HCT116 (cell line): ENCODE measurements at regions not wholly inside any gene's neighbourhood (a gene's known extent, or its start where the extent isn't known, plus 50 kb on each side); places are given as distances from the start of the nearest gene placed in this dataset.
"Not testable (repeated sequence)": the region's sequence is repeated elsewhere in the genome, so short reads cannot be mapped to it uniquely, and the experiment has no call there.

Experiments
- ATAC-seq: fragments of 200-7000 bp; cut with Tn5 transposase; 2 replicates; pipeline ENCODE4 v1.9.1; 2020; ENCODE audit warnings: mild to moderate bottlenecking, moderate library complexity
- BruUV-seq: library from RNA; stranded (reverse); fragments of 400-500 nt; replicated peaks from 2 replicates; lab custom pipeline; 2021; lab: Mats Ljungman, UMichigan
- CTCF ChIA-PET: fragments of 300-600 bp; sonication (Branson Sonifier 250); formaldehyde crosslinking; loops from one replicate; lab custom pipeline; 2021; ENCODE audit warnings: antibody characterized with exemption; lab: Charles Lee
- POLR2A ChIA-PET: fragments of 300-600, 350-600 bp; sonication (Branson Sonifier 250); formaldehyde crosslinking; loops from one replicate; lab custom pipeline; 2021; ENCODE audit warnings: antibody characterized with exemption; lab: Charles Lee
- RAD21 ChIA-PET, 2 experiments: fragments of 300-600 bp; sonication (Branson Sonifier 250); formaldehyde crosslinking; loops; one replicate each; lab custom pipeline; 2023; ENCODE audit warnings: low total read pairs in 2 of 2; ENCODE audit not compliant: uncharacterized antibody in 2 of 2, unreplicated experiment in 2 of 2, low non-redundant PET in 1 of 2; lab: Charles Lee
- DNase-seq: peaks from one replicate; pipeline ENCODE4 v3.0.0-alpha.2; 2010; ENCODE audit warnings: low read depth, low spot score
- H2AFZ ChIP-seq: fragments of 200-600 bp; shearing (Covaris generic), sonication (generic); 2 replicates; pipeline ENCODE4 v1.6.1; 2017; ENCODE audit warnings: low read depth, mixed run types, mixed read lengths, antibody characterized with exemption, low read length; ENCODE audit not compliant: poor library complexity, severe bottlenecking
- H3K27ac ChIP-seq: 2 replicates; pipeline ENCODE4 v1.5.1; 2012; ENCODE audit warnings: low read depth, low read length
- H3K27me3 ChIP-seq: fragments of 200-600 bp; sonication (generic); 2 replicates; pipeline ENCODE4 v1.6.1; 2016; ENCODE audit warnings: mixed run types, low read length, mixed read lengths; ENCODE audit not compliant: insufficient read depth
- H3K36me3 ChIP-seq, 2 experiments: fragments of 200-500 bp in 1 of 2; fragments of 200-600 bp in 1 of 2; sonication (Bioruptor generic) in 1 of 2; sonication (generic) in 1 of 2; 2 replicates each; pipeline versions ENCODE4 v1.5.1 to v1.6.1; 2014 to 2016; ENCODE audit warnings: low read length in 2 of 2, inconsistent platforms in 1 of 2, mixed read lengths in 1 of 2, mixed run types in 1 of 2; ENCODE audit not compliant: insufficient read depth in 2 of 2, control insufficient read depth in 1 of 2
- H3K4me1 ChIP-seq, 2 experiments: fragments of 200-600 bp in 1 of 2; sonication (generic) in 1 of 2; 2 replicates each; pipeline versions ENCODE4 v1.5.1 to v1.6.1; 2012 to 2017; ENCODE audit warnings: low read length in 2 of 2, inconsistent platforms in 1 of 2, mild to moderate bottlenecking in 1 of 2, mixed read lengths in 1 of 2, mixed run types in 1 of 2, moderate library complexity in 1 of 2; ENCODE audit not compliant: insufficient read depth in 2 of 2, control insufficient read depth in 1 of 2
- H3K4me2 ChIP-seq: fragments of 200-600 bp; sonication (generic); 2 replicates; pipeline ENCODE4 v1.6.1; 2017; ENCODE audit warnings: mixed run types, low read length, mixed read lengths
- H3K4me3 ChIP-seq, 2 experiments: fragments of 200-600 bp in 1 of 2; sonication (generic) in 1 of 2; replicated peaks in 1 of 2; 2 replicates each; pipeline ENCODE4 v1.5.1; 2011 to 2016; ENCODE audit warnings: low read length in 2 of 2, control low read depth in 1 of 2, low read depth in 1 of 2, mild to moderate bottlenecking in 1 of 2, mixed read lengths in 1 of 2, mixed run types in 1 of 2
- H3K79me2 ChIP-seq: fragments of 200-600 bp; sonication (generic); 2 replicates; pipeline ENCODE4 v1.6.1; 2017; ENCODE audit warnings: mild to moderate bottlenecking, mixed run types, low read length, moderate library complexity, mixed read lengths; ENCODE audit not compliant: insufficient read depth
- H3K9ac ChIP-seq: fragments of 200-600 bp; sonication (generic); 2 replicates; pipeline ENCODE4 v1.6.1; 2016; ENCODE audit warnings: low read length, mixed read lengths
- H3K9me2 ChIP-seq: fragments of 200-600 bp; sonication (generic), shearing (Covaris generic); 2 replicates; pipeline ENCODE4 v1.6.1; 2017; ENCODE audit warnings: mixed run types, mild to moderate bottlenecking, moderate library complexity; ENCODE audit not compliant: insufficient read depth
- H3K9me3 ChIP-seq, 2 experiments: fragments of 200-500 bp in 1 of 2; fragments of 200-600 bp in 1 of 2; sonication (Bioruptor generic) in 1 of 2; sonication (generic) in 1 of 2; 2 replicates each; pipeline ENCODE4 v1.6.1; 2014 to 2017; ENCODE audit warnings: low read length in 2 of 2, mixed read lengths in 2 of 2, inconsistent platforms in 1 of 2, low read depth in 1 of 2, mild to moderate bottlenecking in 1 of 2, mixed run types in 1 of 2, moderate library complexity in 1 of 2; ENCODE audit not compliant: control insufficient read depth in 1 of 2, insufficient read depth in 1 of 2
- H4K20me1 ChIP-seq: fragments of 200-600 bp; sonication (generic), shearing (Covaris generic); 2 replicates; pipeline ENCODE4 v1.6.1; 2017; ENCODE audit warnings: mixed run types, mild to moderate bottlenecking, moderate library complexity; ENCODE audit not compliant: insufficient read depth
- EGR1 ChIP-seq: IDR thresholded peaks from 2 replicates; pipeline ENCODE4 v1.6.1; 2012; ENCODE audit warnings: low read depth
- ELF1 ChIP-seq: IDR thresholded peaks from 2 replicates; pipeline ENCODE4 v1.6.1; 2012; ENCODE audit warnings: low read depth, borderline replicate concordance
- EZH2phosphoT487 ChIP-seq: fragments of 200-600 bp; IDR thresholded peaks from 2 replicates; pipeline ENCODE4 v1.6.1; 2018; ENCODE audit warnings: antibody characterized with exemption, borderline replicate concordance
- POLR2A ChIP-seq: IDR thresholded peaks from 2 replicates; pipeline ENCODE4 v1.7.0; 2011; ENCODE audit warnings: borderline replicate concordance; ENCODE audit not compliant: insufficient read depth, insufficient read length; ENCODE audit errors: extremely low read depth
- RAD21 ChIP-seq: IDR thresholded peaks from 2 replicates; pipeline ENCODE4 v1.6.1; 2012; ENCODE audit warnings: low read depth, mild to moderate bottlenecking
- SRF ChIP-seq: IDR thresholded peaks from 2 replicates; pipeline ENCODE4 v1.6.1; 2012; ENCODE audit warnings: low read depth
- TCF7L2 ChIP-seq: IDR thresholded peaks from 2 replicates; pipeline ENCODE4 v1.7.0; 2011; ENCODE audit warnings: borderline replicate concordance, inconsistent platforms; ENCODE audit not compliant: insufficient read depth, insufficient read length; ENCODE audit errors: extremely low read depth
- ZFX ChIP-seq: fragments of 450-650 bp; IDR thresholded peaks from 2 replicates; pipeline ENCODE4 v1.6.1; 2017
- intact Hi-C: fragments of 100-400 bp; cut with micrococcal nuclease; formaldehyde crosslinking; loops from 2 replicates; pipeline ENCODE4 v1.10.0; 2022
- TF ChIP-seq, protein P1 (sequence below): IDR thresholded peaks from 2 replicates; pipeline ENCODE4 v1.6.1; 2012
- TF ChIP-seq, protein P2 (sequence below): IDR thresholded peaks from 2 replicates; pipeline ENCODE4 v1.6.1; 2011; ENCODE audit warnings: mild to moderate bottlenecking, low read length, moderate library complexity; ENCODE audit not compliant: insufficient replicate concordance; ENCODE audit errors: extremely low read depth
- TF ChIP-seq, protein P3 (sequence below), 3 experiments: fragments of 200-600 bp in 1 of 3; sonication (generic) in 1 of 3; IDR thresholded peaks in 2 of 3; conservative IDR thresholded peaks in 1 of 3; 2 replicates each; pipeline ENCODE4 v1.5.1; 2012 to 2017; ENCODE audit warnings: low read depth in 2 of 3, low read length in 2 of 3, antibody characterized with exemption in 1 of 3, borderline replicate concordance in 1 of 3, control low read depth in 1 of 3, mild to moderate bottlenecking in 1 of 3, mixed read lengths in 1 of 3, mixed run types in 1 of 3, moderate library complexity in 1 of 3; ENCODE audit not compliant: insufficient read depth in 1 of 3

GRCh38 chr11:91996526-91996925 is 228.1 kb upstream of the FAT3 start:
- H3K36me3 ChIP-seq = no peaks in the 10 kb centered on the region
- H2AFZ ChIP-seq = no peak overlapping the region
- TF ChIP-seq TCF7L2 (no peak), EGR1 (no peak), RAD21 (no peak), SRF (no peak), ZFX (no peak), ELF1 (no peak), POLR2A (no peak), EZH2phosphoT487 (no peak)
- TF ChIP-seq, protein P1, sequence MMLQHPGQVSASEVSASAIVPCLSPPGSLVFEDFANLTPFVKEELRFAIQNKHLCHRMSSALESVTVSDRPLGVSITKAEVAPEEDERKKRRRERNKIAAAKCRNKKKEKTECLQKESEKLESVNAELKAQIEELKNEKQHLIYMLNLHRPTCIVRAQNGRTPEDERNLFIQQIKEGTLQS = no peak
- TF ChIP-seq, protein P2, sequence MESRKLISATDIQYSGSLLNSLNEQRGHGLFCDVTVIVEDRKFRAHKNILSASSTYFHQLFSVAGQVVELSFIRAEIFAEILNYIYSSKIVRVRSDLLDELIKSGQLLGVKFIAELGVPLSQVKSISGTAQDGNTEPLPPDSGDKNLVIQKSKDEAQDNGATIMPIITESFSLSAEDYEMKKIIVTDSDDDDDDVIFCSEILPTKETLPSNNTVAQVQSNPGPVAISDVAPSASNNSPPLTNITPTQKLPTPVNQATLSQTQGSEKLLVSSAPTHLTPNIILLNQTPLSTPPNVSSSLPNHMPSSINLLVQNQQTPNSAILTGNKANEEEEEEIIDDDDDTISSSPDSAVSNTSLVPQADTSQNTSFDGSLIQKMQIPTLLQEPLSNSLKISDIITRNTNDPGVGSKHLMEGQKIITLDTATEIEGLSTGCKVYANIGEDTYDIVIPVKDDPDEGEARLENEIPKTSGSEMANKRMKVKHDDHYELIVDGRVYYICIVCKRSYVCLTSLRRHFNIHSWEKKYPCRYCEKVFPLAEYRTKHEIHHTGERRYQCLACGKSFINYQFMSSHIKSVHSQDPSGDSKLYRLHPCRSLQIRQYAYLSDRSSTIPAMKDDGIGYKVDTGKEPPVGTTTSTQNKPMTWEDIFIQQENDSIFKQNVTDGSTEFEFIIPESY = no peak
- TF ChIP-seq, protein P3, sequence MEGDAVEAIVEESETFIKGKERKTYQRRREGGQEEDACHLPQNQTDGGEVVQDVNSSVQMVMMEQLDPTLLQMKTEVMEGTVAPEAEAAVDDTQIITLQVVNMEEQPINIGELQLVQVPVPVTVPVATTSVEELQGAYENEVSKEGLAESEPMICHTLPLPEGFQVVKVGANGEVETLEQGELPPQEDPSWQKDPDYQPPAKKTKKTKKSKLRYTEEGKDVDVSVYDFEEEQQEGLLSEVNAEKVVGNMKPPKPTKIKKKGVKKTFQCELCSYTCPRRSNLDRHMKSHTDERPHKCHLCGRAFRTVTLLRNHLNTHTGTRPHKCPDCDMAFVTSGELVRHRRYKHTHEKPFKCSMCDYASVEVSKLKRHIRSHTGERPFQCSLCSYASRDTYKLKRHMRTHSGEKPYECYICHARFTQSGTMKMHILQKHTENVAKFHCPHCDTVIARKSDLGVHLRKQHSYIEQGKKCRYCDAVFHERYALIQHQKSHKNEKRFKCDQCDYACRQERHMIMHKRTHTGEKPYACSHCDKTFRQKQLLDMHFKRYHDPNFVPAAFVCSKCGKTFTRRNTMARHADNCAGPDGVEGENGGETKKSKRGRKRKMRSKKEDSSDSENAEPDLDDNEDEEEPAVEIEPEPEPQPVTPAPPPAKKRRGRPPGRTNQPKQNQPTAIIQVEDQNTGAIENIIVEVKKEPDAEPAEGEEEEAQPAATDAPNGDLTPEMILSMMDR (IDR thresholded peaks at IDR 0.05 in 2 of 3, conservative IDR thresholded peaks at IDR 0.05 in 1 of 3; ENCODE audit: borderline replicate concordance in 1 of 3, insufficient read depth in 1 of 3, low read depth in 2 of 3, low read length in 2 of 3) = no peak
- H3K9ac ChIP-seq = no peak overlapping the region
- intact Hi-C loops = no loop called here
- no TSS peak for BruUV-seq
- ChIA-PET POLR2A (no interaction called here), RAD21 (no interaction called here), CTCF (no interaction called here)
- no peaks in the 10 kb centered on the region for H3K27me3 ChIP-seq
- H4K20me1 ChIP-seq = no peaks in the 10 kb centered on the region
- DNase-seq = no peak
- H3K9me3 ChIP-seq = peaks cover 5 to 9% of the 10 kb centered on the region in 2 experiments; a peak in 2 of 4 replicates
- no peak overlapping the region for H3K4me3 ChIP-seq
- H3K79me2 ChIP-seq = no peaks in the 10 kb centered on the region
- no peak for ATAC-seq
- H3K4me1 ChIP-seq = no peaks in the 10 kb centered on the region
- no peaks in the 10 kb centered on the region for H3K9me2 ChIP-seq
- H3K4me2 ChIP-seq = no peak overlapping the region
- H3K27ac ChIP-seq = no peak overlapping the region

DNA sequence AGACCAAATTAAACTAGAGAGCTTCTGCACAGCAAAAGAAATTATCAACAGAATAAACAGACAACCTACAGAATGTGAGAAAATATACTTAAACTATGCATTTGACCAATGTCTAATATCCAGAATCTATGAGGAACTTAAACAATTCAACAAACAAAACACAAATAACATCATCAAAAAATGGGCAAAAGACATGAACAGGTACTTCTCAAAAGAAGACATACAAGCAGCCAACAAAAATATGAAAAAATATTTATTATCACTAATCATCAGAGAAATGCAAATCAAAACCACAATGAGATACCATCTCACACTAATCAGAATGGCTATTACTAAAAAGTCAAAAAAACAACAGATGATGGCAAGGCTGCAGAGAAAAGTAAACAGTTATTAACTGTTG is 236.2 kb upstream of the FAT3 start:
- DNase-seq, intact Hi-C loops, H4K20me1 ChIP-seq, ATAC-seq, H3K9me2 ChIP-seq, CTCF ChIA-PET, POLR2A ChIA-PET, H3K27me3 ChIP-seq, H3K4me3 ChIP-seq, H3K27ac ChIP-seq, H3K79me2 ChIP-seq, H3K36me3 ChIP-seq, RAD21 ChIA-PET, H3K4me1 ChIP-seq, H2AFZ ChIP-seq, H3K9ac ChIP-seq, BruUV-seq, H3K4me2 ChIP-seq: not testable (repeated sequence)
- peaks cover 0 to 11% of the 10 kb centered on the region in 2 experiments; a peak in 2 of 4 replicates for H3K9me3 ChIP-seq
